Cardiac muscle cell (in vitro differentiated cells and primary cell): ENCODE measurements at regions not wholly inside any gene's neighbourhood (a gene's known extent, or its start where the extent isn't known, plus 50 kb on each side); places are given as distances from the start of the nearest gene placed in this dataset.

ENCODE experiments used
- DNase-seq, 2 donors: peaks; one replicate each; pipeline versions ENCODE4 v3.0.0 to v3.0.0-alpha.2; 2010 to 2017; ENCODE audit warnings: low read depth in 1 of 2, low spot score in 1 of 2
- H3K27ac ChIP-seq: fragments of 200-600 bp; sonication (generic); 2 replicates; pipeline ENCODE4 v1.5.1; 2016
- H3K27me3 ChIP-seq: fragments of 200-600 bp; sonication (generic); 2 replicates; pipeline ENCODE4 v1.6.0; 2016; ENCODE audit warnings: control low read depth
- H3K36me3 ChIP-seq: fragments of 200-600 bp; sonication (generic); 2 replicates; pipeline ENCODE4 v1.5.1; 2016; ENCODE audit warnings: control low read depth
- H3K4me1 ChIP-seq: fragments of 200-600 bp; sonication (generic); 2 replicates; pipeline ENCODE4 v1.8.1; 2017; ENCODE audit warnings: low read depth, mild to moderate bottlenecking, mixed run types
- H3K4me3 ChIP-seq: fragments of 200-600 bp; sonication (generic); 2 replicates; pipeline ENCODE4 v1.5.1; 2016; ENCODE audit warnings: mild to moderate bottlenecking
- H3K9me3 ChIP-seq: fragments of 200-600 bp; sonication (generic); 2 replicates; pipeline ENCODE4 v1.5.1; 2017; ENCODE audit warnings: low read depth, mild to moderate bottlenecking, control low read depth
- CTCF ChIP-seq: IDR thresholded peaks from 2 replicates; pipeline ENCODE4 v1.5.1; 2012; ENCODE audit warnings: low read depth, mild to moderate bottlenecking, low read length

- TF ChIP-seq CTCF: no peak
- Histone ChIP-seq H3K4me3 (no peak overlapping the region), H3K36me3 (no peaks in the 10 kb centered on the region), H3K27ac (no peak overlapping the region), H3K9me3 (no peaks in the 10 kb centered on the region), H3K4me1 (no peaks in the 10 kb centered on the region), H3K27me3 (no peaks in the 10 kb centered on the region)
- DNase-seq: no peak
These were observed 131.6 kb upstream of the RAB12 start for GRCh38 chr18:8477615-8478014.

- Histone ChIP-seq H3K27ac (no peak overlapping the region), H3K4me3 (no peak overlapping the region), H3K4me1 (no peaks in the 10 kb centered on the region), H3K36me3 (no peaks in the 10 kb centered on the region), H3K27me3 (no peaks in the 10 kb centered on the region), H3K9me3 (no peaks in the 10 kb centered on the region)
- peak; percentile 90 for TF ChIP-seq CTCF
- peak; percentile 62 to 76 for DNase-seq
These were observed 130.9 kb upstream of the RAB12 start for GRCh38 chr18:8478166-8478967.

- Histone ChIP-seq H3K27me3 (no peaks in the 10 kb centered on the region), H3K4me1 (no peaks in the 10 kb centered on the region), H3K36me3 (no peaks in the 10 kb centered on the region), H3K27ac (no peak overlapping the region), H3K4me3 (no peak overlapping the region), H3K9me3 (no peaks in the 10 kb centered on the region)
- TF ChIP-seq CTCF: no peak
- DNase-seq: no peak
These were observed 130.3 kb upstream of the RAB12 start for GRCh38 chr18:8478968-8479370.

GRCh38 chr18:8479789-8480188, 129.4 kb upstream of the RAB12 start:
- Histone ChIP-seq H3K4me3 (no peak overlapping the region), H3K36me3 (no peaks in the 10 kb centered on the region), H3K27me3 (no peaks in the 10 kb centered on the region), H3K9me3 (no peaks in the 10 kb centered on the region), H3K4me1 (no peaks in the 10 kb centered on the region), H3K27ac (no peak overlapping the region)
- TF ChIP-seq CTCF: no peak
- DNase-seq: no peak

GRCh38 chr18:8480506-8481328, 128.5 kb upstream of the RAB12 start:
- DNase-seq: peak; percentile 81 to 84
- no peak overlapping the region for H3K27ac ChIP-seq

More at GRCh38 chr18:8480506-8481328, 128.5 kb upstream of the RAB12 start:
- Histone ChIP-seq H3K4me3 (no peak overlapping the region), H3K4me1 (no peaks in the 10 kb centered on the region), H3K9me3 (no peaks in the 10 kb centered on the region), H3K27me3 (no peaks in the 10 kb centered on the region), H3K36me3 (no peaks in the 10 kb centered on the region)
- TF ChIP-seq CTCF: peak; percentile 78
